HG02938 (cell line): ENCODE measurements at regions not wholly inside any gene's neighbourhood (a gene's known extent, or its start where the extent isn't known, plus 50 kb on each side); places are given as distances from the start of the nearest gene placed in this dataset.
"Not testable (repeated sequence)": the region's sequence is repeated elsewhere in the genome, so short reads cannot be mapped to it uniquely, and the experiment has no call there.

ENCODE experiments used
- ATAC-seq: cut with Tn5 transposase; IDR thresholded peaks from one replicate; pipeline ENCODE4 v1.9.1; 2021; ENCODE audit warnings: mild to moderate bottlenecking, moderate library complexity; ENCODE audit not compliant: unreplicated experiment

GRCh38 chr13:99074693-99075092 lies 96.8 kb upstream of the DOCK9 start:
- ATAC-seq = no peak

GRCh38 chr13:99075268-99076191 lies 97.7 kb upstream of the DOCK9 start:
- peak; percentile 90 for ATAC-seq

- ATAC-seq = no peak
These were observed 100.3 kb upstream of the DOCK9 start for GRCh38 chr13:99078017-99078771.

GRCh38 chr13:99080131-99080530 lies 102.3 kb upstream of the DOCK9 start:
- no peak for ATAC-seq

GRCh38 chr13:99083981-99084380 lies 106.1 kb upstream of the DOCK9 start:
- no peak for ATAC-seq

GRCh38 chr13:99085139-99085807 lies 107.4 kb upstream of the DOCK9 start:
- ATAC-seq = no peak

- ATAC-seq = no peak
These were observed 108.0 kb upstream of the DOCK9 start for GRCh38 chr13:99085808-99086266.

- peak; percentile 30 for ATAC-seq
These were observed 108.6 kb upstream of the DOCK9 start for GRCh38 chr13:99086267-99087097.

GRCh38 chr13:99087098-99087953 lies 109.5 kb upstream of the DOCK9 start:
- ATAC-seq = peak; percentile 83

- peak; percentile 37 for ATAC-seq
These were observed 110.2 kb upstream of the DOCK9 start for GRCh38 chr13:99087954-99088491.

GRCh38 chr13:99093997-99094396 lies 106.7 kb upstream of the UBAC2 start:
- no peak for ATAC-seq

- not testable (repeated sequence) for ATAC-seq
These were observed 98.8 kb upstream of the UBAC2 start for GRCh38 chr13:99101831-99102230.

- ATAC-seq = no peak
These were observed 97.1 kb upstream of the UBAC2 start for GRCh38 chr13:99103536-99103935.

- no peak for ATAC-seq
These were observed 96.3 kb upstream of the UBAC2 start for GRCh38 chr13:99104396-99104795.

- no peak for ATAC-seq
These were observed 95.5 kb upstream of the UBAC2 start for GRCh38 chr13:99105160-99105559.

- no peak for ATAC-seq
These were observed 87.3 kb upstream of the UBAC2 start for GRCh38 chr13:99113351-99113750.

GRCh38 chr13:99118179-99118578 lies 82.5 kb upstream of the UBAC2 start:
- ATAC-seq = no peak

- no peak for ATAC-seq
These were observed 81.0 kb upstream of the UBAC2 start for GRCh38 chr13:99119656-99120055.

- ATAC-seq = no peak
These were observed 79.9 kb upstream of the UBAC2 start for GRCh38 chr13:99120751-99121150.
